GM19438 (cell line): ENCODE measurements at regions not wholly inside any gene's neighbourhood (a gene's known extent, or its start where the extent isn't known, plus 50 kb on each side); places are given as distances from the start of the nearest gene placed in this dataset.

ENCODE experiments used
- ATAC-seq: cut with Tn5 transposase; IDR thresholded peaks from one replicate; pipeline ENCODE4 v1.9.1; 2021; ENCODE audit warnings: low read depth; ENCODE audit not compliant: unreplicated experiment

GRCh38 chr1:81068726-81069125 lies 732.0 kb upstream of the ADGRL2 start:
- no peak for ATAC-seq

GRCh38 chr1:81053826-81054225 lies 746.9 kb upstream of the ADGRL2 start:
- ATAC-seq = no peak

- ATAC-seq = no peak
Observed at GRCh38 chr1:81052162-81052561, 748.6 kb upstream of the ADGRL2 start.

- no peak for ATAC-seq
Observed at GRCh38 chr1:81050390-81050789, 750.3 kb upstream of the ADGRL2 start.

DNA sequence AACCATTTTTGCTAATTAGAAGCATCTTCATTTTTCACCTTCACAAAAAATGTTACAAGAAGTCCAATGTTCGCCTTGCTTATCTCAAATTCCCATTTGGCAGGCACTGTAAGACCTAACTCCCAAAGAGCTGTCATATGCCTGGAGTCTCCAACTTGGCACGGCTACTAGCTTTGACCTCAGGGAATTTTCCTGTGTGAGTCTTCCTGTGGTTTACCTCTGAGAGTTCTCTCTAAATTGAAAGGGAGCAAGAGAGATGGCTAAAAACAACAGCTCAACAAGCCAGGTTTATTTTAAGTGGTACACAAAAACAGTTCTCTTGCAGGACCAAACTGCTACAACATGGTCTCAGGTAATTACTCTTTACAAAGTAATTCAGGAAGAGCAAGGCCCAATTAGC lies 756.0 kb upstream of the ADGRL2 start:
- ATAC-seq = no peak

- ATAC-seq = no peak
Observed at GRCh38 chr1:81042225-81042624, 758.5 kb upstream of the ADGRL2 start.

DNA sequence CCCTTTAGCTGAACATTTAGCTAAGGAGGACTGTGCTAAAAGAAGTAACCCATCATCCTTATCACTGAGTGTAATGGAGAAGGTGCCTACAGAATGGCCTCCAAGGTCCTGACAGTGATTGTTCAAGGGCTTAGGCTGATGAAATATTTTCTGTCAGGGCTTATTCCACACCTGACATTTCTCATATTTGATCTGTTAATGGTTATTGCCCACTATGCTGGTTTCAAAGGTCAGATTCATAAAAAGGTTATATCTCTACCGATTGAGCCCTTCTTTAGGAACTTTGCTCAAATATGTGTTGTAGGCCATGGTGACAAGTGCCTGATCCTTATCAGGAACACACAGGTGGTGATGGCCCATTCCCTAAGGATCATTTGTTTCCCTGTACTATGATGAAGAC lies 766.4 kb upstream of the ADGRL2 start:
- no peak for ATAC-seq

GRCh38 chr1:81032973-81033425 lies 767.7 kb upstream of the ADGRL2 start:
- ATAC-seq = no peak

- no peak for ATAC-seq
Observed at GRCh38 chr1:81032374-81032773, 768.4 kb upstream of the ADGRL2 start.

- ATAC-seq = no peak
Observed at GRCh38 chr1:81030441-81030840, 770.3 kb upstream of the ADGRL2 start.

DNA sequence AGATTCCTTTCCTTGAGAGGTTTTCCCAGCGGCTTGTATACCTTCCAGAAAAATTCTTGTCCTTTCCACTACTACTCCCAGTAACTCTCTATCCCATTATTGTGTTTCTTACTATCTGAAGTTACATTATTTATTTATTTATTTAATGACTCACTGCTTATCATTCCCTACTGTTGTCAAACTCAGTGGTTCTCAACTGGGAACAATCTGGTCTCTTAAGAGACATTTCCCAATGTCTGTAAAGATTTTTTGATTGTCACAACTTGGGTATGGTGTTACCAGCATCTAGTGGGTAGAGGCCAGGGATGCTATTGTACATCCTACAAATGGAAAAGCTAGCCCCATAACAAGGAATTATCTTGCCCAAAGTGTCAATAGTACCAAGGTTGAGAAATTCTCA lies 771.5 kb upstream of the ADGRL2 start:
- ATAC-seq = no peak

GRCh38 chr1:81023187-81023724 lies 777.5 kb upstream of the ADGRL2 start:
- ATAC-seq = no peak

DNA sequence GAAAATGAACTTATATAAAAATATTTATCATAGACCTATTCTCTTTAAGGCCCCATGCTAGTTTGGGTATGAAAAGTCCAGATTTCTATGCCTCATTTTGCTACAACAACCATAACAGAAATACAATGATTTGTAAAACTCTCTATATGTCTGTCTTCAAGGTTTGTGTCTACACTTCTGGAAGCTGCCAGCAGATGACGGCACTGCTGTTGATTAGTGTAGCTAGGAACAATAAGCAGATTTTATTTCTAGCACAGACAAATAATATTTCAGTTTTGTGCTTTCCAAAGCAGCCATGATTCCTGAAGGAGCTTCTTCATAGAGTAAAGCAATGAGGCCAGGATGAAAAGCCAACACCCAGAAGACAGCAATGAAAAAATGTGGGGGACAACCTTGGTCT lies 779.6 kb upstream of the ADGRL2 start:
- ATAC-seq = no peak

DNA sequence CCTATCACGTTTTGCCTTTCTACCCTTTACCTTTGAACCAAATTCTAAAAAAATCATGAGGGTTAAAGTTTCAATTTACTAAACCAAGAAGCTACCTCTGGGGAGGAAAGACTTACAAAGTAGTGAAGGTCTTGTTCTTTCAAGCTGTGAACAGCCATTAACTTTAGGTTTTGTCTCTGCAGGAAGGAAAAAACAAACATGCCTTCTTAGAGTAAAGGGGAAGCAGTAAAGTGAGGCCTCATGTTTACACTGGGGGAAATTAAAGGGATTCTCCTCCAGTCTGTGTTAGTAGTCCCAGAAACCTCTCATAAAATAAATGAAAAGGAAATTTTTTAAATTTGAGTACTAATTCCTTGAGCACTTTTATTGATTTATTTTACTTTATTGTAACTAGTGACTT lies 780.2 kb upstream of the ADGRL2 start:
- no peak for ATAC-seq

DNA sequence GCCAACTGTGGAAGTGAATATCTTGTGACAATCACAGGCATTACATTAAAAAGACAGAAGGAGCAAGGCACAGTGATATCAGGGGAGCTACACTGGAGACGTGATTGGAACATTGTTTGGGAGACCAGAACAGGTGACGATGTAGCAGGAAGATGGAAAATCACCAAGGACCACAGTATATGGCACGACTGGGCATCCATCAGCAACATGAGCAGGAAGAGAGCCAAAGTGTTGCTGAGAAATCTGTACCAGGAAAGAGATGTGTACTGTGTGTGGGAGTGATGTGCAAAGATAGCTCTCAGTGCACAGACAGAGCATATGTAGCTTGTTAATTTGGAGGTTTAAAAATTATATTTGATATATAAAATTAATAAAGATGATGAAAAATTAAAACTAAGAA lies 790.6 kb upstream of the ADGRL2 start:
- no peak for ATAC-seq

DNA sequence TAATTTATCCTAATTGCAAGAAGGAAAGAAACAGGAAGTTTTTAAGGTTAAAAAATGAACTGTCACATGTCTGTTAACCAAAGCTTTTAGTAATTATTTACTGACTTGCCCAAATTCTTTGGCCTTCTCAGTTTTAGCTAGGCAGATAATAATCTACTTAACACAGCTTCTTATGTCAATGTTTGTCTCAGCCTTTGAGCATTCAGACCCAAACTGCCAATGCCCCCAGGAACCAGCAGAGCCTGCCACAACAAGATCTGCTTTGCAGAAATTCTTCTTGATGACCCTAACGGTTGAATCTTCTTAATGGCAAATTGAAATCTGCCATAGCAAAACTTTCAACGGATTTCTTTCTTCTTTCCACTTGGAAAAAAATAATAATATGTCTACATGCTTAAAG lies 792.4 kb upstream of the ADGRL2 start:
- no peak for ATAC-seq

GRCh38 chr1:81007024-81007423 lies 793.7 kb upstream of the ADGRL2 start:
- no peak for ATAC-seq

DNA sequence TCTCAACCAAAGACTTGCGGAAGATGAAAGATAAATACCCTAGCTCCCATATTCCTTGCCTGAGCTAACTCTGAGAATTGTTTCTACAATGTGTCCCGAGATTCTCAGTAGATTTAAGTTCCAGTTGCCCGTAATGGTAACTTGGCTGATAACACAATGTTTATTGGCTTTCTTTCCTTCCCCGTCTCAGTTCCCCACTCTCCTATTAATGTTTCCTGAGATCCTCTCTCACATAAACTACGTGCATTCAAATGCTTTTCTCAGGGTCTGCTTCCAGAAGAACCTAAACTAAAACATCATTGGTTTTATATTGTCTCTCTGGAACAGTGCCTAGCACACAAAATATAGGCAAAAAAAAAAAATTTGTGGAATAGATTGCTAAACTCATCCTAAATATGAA lies 794.2 kb upstream of the ADGRL2 start:
- ATAC-seq = no peak

GRCh38 chr1:81004011-81004410 lies 796.7 kb upstream of the ADGRL2 start:
- ATAC-seq = no peak

DNA sequence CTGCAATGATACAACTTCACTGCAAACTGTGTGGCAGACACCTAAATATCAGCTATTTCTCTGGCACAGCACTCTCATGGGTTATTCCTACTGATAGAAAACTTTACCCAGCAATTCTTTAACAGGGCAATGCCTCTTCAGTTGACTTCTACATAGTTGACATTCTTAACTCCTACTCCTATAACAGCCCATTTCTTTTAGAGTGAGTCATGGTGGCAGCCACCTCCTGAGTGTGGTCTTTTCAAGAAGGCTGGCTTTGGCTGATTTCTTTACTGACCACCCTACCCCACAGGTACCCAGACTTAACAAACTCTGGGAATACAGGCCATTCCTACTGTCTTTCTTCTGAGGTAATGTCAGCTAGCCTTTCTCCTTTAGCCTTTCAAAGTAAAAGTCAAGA lies 805.8 kb upstream of the ADGRL2 start:
- no peak for ATAC-seq

- no peak for ATAC-seq
Observed at GRCh38 chr1:80994038-80994437, 806.7 kb upstream of the ADGRL2 start.

DNA sequence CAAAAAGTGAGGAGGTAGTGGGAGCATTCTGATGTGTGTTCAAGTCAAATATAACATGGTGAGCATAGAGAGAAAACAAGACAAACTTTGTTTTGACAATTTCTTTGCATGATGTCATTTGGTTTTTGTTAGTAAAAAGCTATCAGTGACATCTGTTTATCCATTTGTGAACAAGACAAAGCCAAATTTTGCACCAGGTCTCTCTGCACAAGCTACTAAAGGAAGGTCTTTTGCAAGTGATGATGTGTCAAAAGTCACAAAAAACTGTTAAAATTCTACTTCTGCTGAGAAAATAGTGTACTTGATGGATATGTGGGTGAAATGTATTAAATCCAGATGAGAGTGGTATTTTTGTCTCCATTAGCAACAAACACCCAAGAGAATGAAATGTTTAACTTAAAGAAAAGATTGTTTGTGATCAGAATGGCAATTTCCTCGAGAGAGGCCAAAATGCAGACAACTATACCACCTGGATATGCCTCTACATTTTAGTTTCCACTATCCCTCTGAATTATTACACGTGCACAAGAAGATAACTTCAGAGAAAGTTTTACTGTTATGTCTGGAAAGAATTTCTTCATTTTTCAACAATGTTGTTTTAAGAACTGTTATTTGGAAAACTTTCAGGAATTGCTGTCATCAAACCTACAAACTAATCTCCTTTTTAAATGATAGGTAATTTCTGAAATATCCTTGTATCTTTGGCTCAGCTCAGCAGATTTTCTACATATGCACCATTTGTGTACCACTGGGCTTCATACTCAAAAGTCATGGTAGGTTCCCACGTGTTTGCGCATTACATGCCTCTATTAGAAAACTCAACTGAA lies 807.4 kb upstream of the ADGRL2 start:
- ATAC-seq = no peak
